Mesothelial cell of epicardium (in vitro differentiated cells): ENCODE measurements at regions not wholly inside any gene's neighbourhood (a gene's known extent, or its start where the extent isn't known, plus 50 kb on each side); places are given as distances from the start of the nearest gene placed in this dataset.

ENCODE experiments used
- DNase-seq, 2 experiments: peaks; one replicate each; pipeline ENCODE4 v3.0.0; 2021; ENCODE audit warnings: low spot score in 2 of 2; ENCODE audit not compliant: unreplicated experiment in 2 of 2
- H3K27ac Mint-ChIP-seq: 2 replicates; pipeline ENCODE4 v1.8.0; 2021; ENCODE audit warnings: mixed read lengths
- H3K27me3 Mint-ChIP-seq: 2 replicates; pipeline ENCODE4 v1.8.0; 2021; ENCODE audit warnings: low read depth, mixed read lengths
- H3K36me3 Mint-ChIP-seq: 2 replicates; pipeline ENCODE4 v1.8.0; 2021; ENCODE audit warnings: mixed read lengths
- H3K4me1 Mint-ChIP-seq: 2 replicates; pipeline ENCODE4 v1.8.0; 2021; ENCODE audit warnings: mixed read lengths
- H3K4me3 Mint-ChIP-seq: 2 replicates; pipeline ENCODE4 v1.8.0; 2021; ENCODE audit warnings: mild to moderate bottlenecking, moderate library complexity, mixed read lengths
- H3K9me3 Mint-ChIP-seq: 2 replicates; pipeline ENCODE4 v1.8.0; 2021; ENCODE audit warnings: mixed read lengths
- CTCF ChIP-seq: fragments of 200-600 bp; sonication (generic); IDR thresholded peaks from one replicate; pipeline ENCODE4 v1.5.0; 2021; ENCODE audit warnings: antibody characterized with exemption; ENCODE audit not compliant: unreplicated experiment

DNA sequence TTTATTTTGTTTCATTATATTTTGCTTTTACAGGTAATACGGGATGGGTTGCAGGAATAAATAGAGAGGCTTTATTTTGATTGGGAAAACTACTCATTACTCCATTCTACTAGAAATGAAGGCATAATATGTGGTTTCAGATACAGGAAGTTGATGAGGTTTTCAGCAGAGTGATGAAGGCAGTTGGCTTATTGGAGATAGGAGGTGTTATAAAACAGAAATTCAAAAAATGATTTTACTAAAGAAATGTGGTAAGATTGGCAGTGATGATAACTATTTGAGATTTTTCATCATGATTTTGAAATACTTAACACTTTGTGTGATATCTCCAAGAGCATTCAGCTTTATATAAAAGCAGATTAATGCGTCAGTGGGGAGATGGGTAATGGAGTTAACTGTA lies 1445.7 kb upstream of the CADM2 start:
- H3K36me3 Mint-ChIP-seq = no peaks in the 10 kb centered on the region
- H3K4me1 Mint-ChIP-seq = peaks cover 2% of the 10 kb centered on the region
- no peaks in the 10 kb centered on the region for H3K27me3 Mint-ChIP-seq
- H3K9me3 Mint-ChIP-seq = no peaks in the 10 kb centered on the region
- no peak overlapping the region for H3K4me3 Mint-ChIP-seq
- no peak overlapping the region for H3K27ac Mint-ChIP-seq
- TF ChIP-seq CTCF = no peak
- no peak for DNase-seq

DNA sequence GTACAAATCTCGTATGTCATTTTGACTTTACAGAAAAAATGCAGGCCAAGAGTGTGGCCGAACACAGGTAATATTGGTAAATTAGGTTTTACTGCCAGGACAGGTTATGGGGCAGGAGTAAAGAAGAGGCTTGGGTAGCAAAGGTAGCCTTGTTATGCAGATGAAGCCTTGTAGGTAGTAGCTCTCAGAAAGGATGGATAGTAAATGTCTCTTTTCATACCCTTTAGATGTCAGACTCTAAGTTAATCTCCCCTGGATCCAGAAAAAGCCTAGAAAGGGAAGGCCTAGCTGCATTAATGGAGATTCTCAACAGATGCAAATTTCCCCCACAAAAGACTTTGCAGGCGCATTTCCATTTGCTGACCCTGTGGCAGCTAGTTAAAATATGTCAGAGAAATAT lies 1445.1 kb upstream of the CADM2 start:
- no peak for TF ChIP-seq CTCF
- no peaks in the 10 kb centered on the region for H3K36me3 Mint-ChIP-seq
- H3K27me3 Mint-ChIP-seq = no peaks in the 10 kb centered on the region
- DNase-seq = no peak
- no peaks in the 10 kb centered on the region for H3K9me3 Mint-ChIP-seq
- H3K27ac Mint-ChIP-seq = no peak overlapping the region
- H3K4me3 Mint-ChIP-seq = no peak overlapping the region
- H3K4me1 Mint-ChIP-seq = peaks cover 2% of the 10 kb centered on the region

GRCh38 chr3:83514130-83514914 lies 1444.5 kb upstream of the CADM2 start:
- no peaks in the 10 kb centered on the region for H3K27me3 Mint-ChIP-seq

GRCh38 chr3:83515123-83515522 lies 1443.7 kb upstream of the CADM2 start:
- no peak for TF ChIP-seq CTCF
- no peak for DNase-seq
- H3K4me3 Mint-ChIP-seq = no peak overlapping the region
- H3K36me3 Mint-ChIP-seq = no peaks in the 10 kb centered on the region
- peaks cover 2% of the 10 kb centered on the region for H3K4me1 Mint-ChIP-seq
- no peaks in the 10 kb centered on the region for H3K9me3 Mint-ChIP-seq
- no peaks in the 10 kb centered on the region for H3K27me3 Mint-ChIP-seq
- H3K27ac Mint-ChIP-seq = no peak overlapping the region

More at GRCh38 chr3:83514130-83514914, 1444.5 kb upstream of the CADM2 start:
- H3K4me3 Mint-ChIP-seq = no peak overlapping the region
- no peak for DNase-seq
- H3K9me3 Mint-ChIP-seq = no peaks in the 10 kb centered on the region
- H3K36me3 Mint-ChIP-seq = no peaks in the 10 kb centered on the region
- TF ChIP-seq CTCF = no peak
- no peak overlapping the region for H3K27ac Mint-ChIP-seq
- peaks cover 2% of the 10 kb centered on the region for H3K4me1 Mint-ChIP-seq

GRCh38 chr3:83523470-83524073 lies 1435.2 kb upstream of the CADM2 start:
- H3K9me3 Mint-ChIP-seq = no peaks in the 10 kb centered on the region
- DNase-seq = peak in 1 of 2 experiments; percentile 70
- H3K4me1 Mint-ChIP-seq = peaks cover 2% of the 10 kb centered on the region
- no peak overlapping the region for H3K27ac Mint-ChIP-seq
- H3K4me3 Mint-ChIP-seq = no peak overlapping the region
- no peaks in the 10 kb centered on the region for H3K27me3 Mint-ChIP-seq
- peak; percentile 54 for TF ChIP-seq CTCF
- no peaks in the 10 kb centered on the region for H3K36me3 Mint-ChIP-seq
